Loucy (cell line): ENCODE measurements at regions not wholly inside any gene's neighbourhood (a gene's known extent, or its start where the extent isn't known, plus 50 kb on each side); places are given as distances from the start of the nearest gene placed in this dataset.

Experiments
- H2AFZ ChIP-seq: fragments of 200-600 bp; sonication (generic); 2 replicates; pipeline ENCODE4 v1.6.0; 2016; ENCODE audit warnings: antibody characterized with exemption, mild to moderate bottlenecking, low read length, moderate library complexity
- H3F3A ChIP-seq: fragments of 200-600 bp; 2 replicates; pipeline ENCODE4 v1.6.0; 2016; ENCODE audit warnings: antibody characterized with exemption, low read depth, mild to moderate bottlenecking
- H3K27me3 ChIP-seq: fragments of 200-600 bp; sonication (generic); 2 replicates; pipeline ENCODE4 v1.6.1; 2014; ENCODE audit warnings: low read length, mild to moderate bottlenecking; ENCODE audit not compliant: insufficient read depth, poor library complexity, severe bottlenecking
- H3K36me3 ChIP-seq: fragments of 200-600 bp; sonication (generic); 2 replicates; pipeline ENCODE4 v1.6.1; 2016; ENCODE audit warnings: low read length; ENCODE audit not compliant: insufficient read depth
- H3K4me1 ChIP-seq: fragments of 200-600 bp; sonication (generic); 2 replicates; pipeline ENCODE4 v1.5.1; 2014; ENCODE audit warnings: low read length, mild to moderate bottlenecking; ENCODE audit not compliant: insufficient read depth, poor library complexity, severe bottlenecking
- H3K4me2 ChIP-seq: fragments of 200-600 bp; sonication (generic); 2 replicates; pipeline ENCODE4 v1.6.0; 2014; ENCODE audit warnings: antibody characterized with exemption, low read length, low read depth, mild to moderate bottlenecking; ENCODE audit not compliant: poor library complexity, severe bottlenecking
- H3K4me3 ChIP-seq: fragments of 200-600 bp; sonication (generic); 2 replicates; pipeline ENCODE4 v1.5.1; 2014; ENCODE audit warnings: low read length, mild to moderate bottlenecking, mixed read lengths; ENCODE audit not compliant: poor library complexity, severe bottlenecking
- H3K79me2 ChIP-seq: fragments of 200-600 bp; sonication (generic); 2 replicates; pipeline ENCODE4 v1.6.1; 2014; ENCODE audit warnings: low read length; ENCODE audit not compliant: insufficient read depth
- H3K9ac ChIP-seq: fragments of 200-600 bp; sonication (generic); 2 replicates; pipeline ENCODE4 v1.6.0; 2014; ENCODE audit warnings: mild to moderate bottlenecking, low read depth, low read length, moderate library complexity; ENCODE audit not compliant: poor library complexity, severe bottlenecking
- H3K9me2 ChIP-seq: fragments of 200-600 bp; sonication (generic); replicated peaks from 2 replicates; pipeline ENCODE4 v1.6.1; 2016; ENCODE audit warnings: low read depth, low read length, mixed read lengths
- H3K9me3 ChIP-seq: fragments of 200-600 bp; sonication (generic); 2 replicates; pipeline ENCODE4 v1.6.1; 2014; ENCODE audit warnings: mild to moderate bottlenecking, antibody characterized with exemption, low read length, low read depth; ENCODE audit not compliant: insufficient read depth
- H4K20me1 ChIP-seq: fragments of 200-600 bp; sonication (generic); 2 replicates; pipeline ENCODE4 v1.6.0; 2014; ENCODE audit warnings: antibody characterized with exemption, low read length, mild to moderate bottlenecking; ENCODE audit not compliant: insufficient read depth, poor library complexity, severe bottlenecking
- EZH2phosphoT487 ChIP-seq: fragments of 200-600 bp; IDR thresholded peaks from 2 replicates; pipeline ENCODE4 v1.6.1; 2018; ENCODE audit warnings: antibody characterized with exemption, mild to moderate bottlenecking, moderate library complexity, borderline replicate concordance
- TF ChIP-seq, protein P1 (sequence below): fragments of 200-600 bp; sonication (generic); conservative IDR thresholded peaks from 2 replicates; pipeline ENCODE4 v1.5.1; 2014; ENCODE audit warnings: mild to moderate bottlenecking, antibody characterized with exemption, low read length

DNA sequence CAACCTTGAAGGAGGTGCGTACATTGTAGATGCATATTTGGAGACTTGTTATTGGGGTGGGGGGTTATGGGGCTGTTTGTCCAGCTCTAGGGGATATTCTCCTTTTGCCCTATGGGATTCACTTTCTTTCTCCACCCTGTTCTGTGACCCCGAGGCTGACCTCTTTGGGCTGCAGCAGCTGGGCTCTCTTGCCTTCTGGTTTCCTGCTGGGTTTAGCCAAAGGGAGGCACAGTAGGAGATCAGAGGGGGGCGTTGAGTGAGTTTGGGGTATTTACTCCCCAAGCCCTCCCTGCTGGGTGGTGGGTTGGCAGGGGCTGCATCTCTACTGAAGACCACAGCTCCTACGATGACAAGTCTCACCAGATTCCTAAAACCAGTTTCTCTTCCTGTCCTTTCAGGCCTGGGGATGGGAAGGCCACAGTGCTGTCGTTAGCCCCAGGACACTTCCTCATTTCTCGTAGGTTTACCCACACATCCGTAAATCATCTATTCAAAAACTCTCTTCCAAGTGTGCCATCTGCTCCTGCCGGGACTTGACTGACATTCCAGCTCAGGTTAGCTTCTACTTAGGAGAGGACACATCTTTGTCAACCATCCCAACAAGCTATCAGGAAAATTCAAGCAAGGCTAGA is 127.1 kb downstream of the TMEM30B start:
- Histone ChIP-seq H3K27me3 (no peaks in the 10 kb centered on the region), H3K79me2 (no peaks in the 10 kb centered on the region), H3K9me3 (no peaks in the 10 kb centered on the region), H3K9ac (no peak overlapping the region), H3F3A (no peaks in the 10 kb centered on the region), H3K36me3 (no peaks in the 10 kb centered on the region), H4K20me1 (no peaks in the 10 kb centered on the region), H3K4me1 (no peaks in the 10 kb centered on the region), H3K4me3 (no peak overlapping the region), H2AFZ (no peak overlapping the region), H3K9me2 (no peaks in the 10 kb centered on the region), H3K4me2 (no peak overlapping the region)
- TF ChIP-seq EZH2phosphoT487 = no peak
- TF ChIP-seq, protein P1, sequence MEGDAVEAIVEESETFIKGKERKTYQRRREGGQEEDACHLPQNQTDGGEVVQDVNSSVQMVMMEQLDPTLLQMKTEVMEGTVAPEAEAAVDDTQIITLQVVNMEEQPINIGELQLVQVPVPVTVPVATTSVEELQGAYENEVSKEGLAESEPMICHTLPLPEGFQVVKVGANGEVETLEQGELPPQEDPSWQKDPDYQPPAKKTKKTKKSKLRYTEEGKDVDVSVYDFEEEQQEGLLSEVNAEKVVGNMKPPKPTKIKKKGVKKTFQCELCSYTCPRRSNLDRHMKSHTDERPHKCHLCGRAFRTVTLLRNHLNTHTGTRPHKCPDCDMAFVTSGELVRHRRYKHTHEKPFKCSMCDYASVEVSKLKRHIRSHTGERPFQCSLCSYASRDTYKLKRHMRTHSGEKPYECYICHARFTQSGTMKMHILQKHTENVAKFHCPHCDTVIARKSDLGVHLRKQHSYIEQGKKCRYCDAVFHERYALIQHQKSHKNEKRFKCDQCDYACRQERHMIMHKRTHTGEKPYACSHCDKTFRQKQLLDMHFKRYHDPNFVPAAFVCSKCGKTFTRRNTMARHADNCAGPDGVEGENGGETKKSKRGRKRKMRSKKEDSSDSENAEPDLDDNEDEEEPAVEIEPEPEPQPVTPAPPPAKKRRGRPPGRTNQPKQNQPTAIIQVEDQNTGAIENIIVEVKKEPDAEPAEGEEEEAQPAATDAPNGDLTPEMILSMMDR = no peak

DNA sequence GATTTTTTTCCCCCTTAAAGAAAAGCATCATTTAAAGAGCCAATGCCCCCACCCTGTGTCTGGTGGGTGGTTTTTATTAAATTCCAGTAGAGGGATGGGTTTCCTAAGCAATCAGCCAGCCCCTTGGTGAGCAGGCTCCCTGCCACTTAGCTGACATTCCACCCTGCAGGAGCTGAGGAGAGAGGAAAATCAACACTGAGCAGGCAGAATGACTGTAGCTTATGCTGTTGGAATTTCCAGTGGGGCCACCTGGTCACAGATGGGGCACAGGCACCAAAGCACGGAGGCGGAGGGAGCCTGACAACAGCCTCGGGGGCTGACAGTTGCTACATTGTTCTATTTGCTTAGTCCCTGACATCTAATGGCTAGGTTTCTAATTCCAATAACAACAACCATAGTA is 127.7 kb downstream of the TMEM30B start:
- H2AFZ ChIP-seq = no peak overlapping the region
- H3K4me1 ChIP-seq = no peaks in the 10 kb centered on the region
- no peaks in the 10 kb centered on the region for H3K9me3 ChIP-seq
- TF ChIP-seq, protein P1 = no peak
- TF ChIP-seq EZH2phosphoT487 = no peak
- no peaks in the 10 kb centered on the region for H3K36me3 ChIP-seq
- H3K9me2 ChIP-seq = no peaks in the 10 kb centered on the region
- no peaks in the 10 kb centered on the region for H3K79me2 ChIP-seq
- no peak overlapping the region for H3K4me3 ChIP-seq
- H3F3A ChIP-seq = no peaks in the 10 kb centered on the region
- no peaks in the 10 kb centered on the region for H4K20me1 ChIP-seq
- no peak overlapping the region for H3K4me2 ChIP-seq
- H3K9ac ChIP-seq = no peak overlapping the region
- no peaks in the 10 kb centered on the region for H3K27me3 ChIP-seq

DNA sequence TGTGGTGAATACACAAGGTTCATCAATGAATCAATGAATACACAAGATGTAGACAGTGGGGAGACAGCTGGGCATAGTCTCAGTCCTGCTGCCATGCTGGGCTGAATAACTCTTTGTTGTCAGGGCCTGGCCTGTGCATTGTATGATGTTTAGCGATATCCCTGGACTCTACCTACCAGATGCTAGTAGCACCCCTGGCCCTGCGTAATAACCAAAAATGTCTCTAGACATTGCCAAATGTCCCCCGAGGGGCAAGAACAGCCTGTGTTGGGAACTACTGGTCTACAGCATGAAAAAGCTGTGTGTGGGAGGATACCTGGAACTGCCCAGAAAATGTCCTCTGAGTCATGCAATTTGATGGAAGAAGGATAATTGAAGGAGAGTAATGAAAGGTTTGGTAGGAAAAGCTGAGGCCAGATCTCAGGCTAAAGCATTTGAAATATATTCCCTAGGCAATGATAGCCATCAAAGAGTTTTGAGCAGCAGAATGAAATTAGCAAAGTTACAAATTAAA is 128.2 kb downstream of the TMEM30B start:
- Histone ChIP-seq H3K79me2 (no peaks in the 10 kb centered on the region), H4K20me1 (no peaks in the 10 kb centered on the region), H3K27me3 (no peaks in the 10 kb centered on the region), H3K9me2 (no peaks in the 10 kb centered on the region), H3K4me2 (no peak overlapping the region), H3K9me3 (no peaks in the 10 kb centered on the region), H3K4me3 (no peak overlapping the region), H3K36me3 (no peaks in the 10 kb centered on the region), H3K4me1 (no peaks in the 10 kb centered on the region), H3K9ac (no peak overlapping the region), H2AFZ (no peak overlapping the region), H3F3A (no peaks in the 10 kb centered on the region)
- TF ChIP-seq, protein P1 = no peak
- no peak for TF ChIP-seq EZH2phosphoT487
